ENCODE measurements at regions not wholly inside any gene's neighbourhood (a gene's known extent, or its start where the extent isn't known, plus 50 kb on each side); places are given as distances from the start of the nearest gene placed in this dataset.

- no peak for TF ChIP-seq POLR2A (IDR thresholded peaks at IDR 0.05)
- TF ChIP-seq CTCF (IDR thresholded peaks at IDR 0.05) = no peak
Observed at GRCh38 chr13:90833951-90834350, 513.5 kb upstream of the MIR17HG start.

Data from thyroid gland (tissue), 4 donors.